ENCODE measurements at regions not wholly inside any gene's neighbourhood (a gene's known extent, or its start where the extent isn't known, plus 50 kb on each side); places are given as distances from the start of the nearest gene placed in this dataset.

DNA sequence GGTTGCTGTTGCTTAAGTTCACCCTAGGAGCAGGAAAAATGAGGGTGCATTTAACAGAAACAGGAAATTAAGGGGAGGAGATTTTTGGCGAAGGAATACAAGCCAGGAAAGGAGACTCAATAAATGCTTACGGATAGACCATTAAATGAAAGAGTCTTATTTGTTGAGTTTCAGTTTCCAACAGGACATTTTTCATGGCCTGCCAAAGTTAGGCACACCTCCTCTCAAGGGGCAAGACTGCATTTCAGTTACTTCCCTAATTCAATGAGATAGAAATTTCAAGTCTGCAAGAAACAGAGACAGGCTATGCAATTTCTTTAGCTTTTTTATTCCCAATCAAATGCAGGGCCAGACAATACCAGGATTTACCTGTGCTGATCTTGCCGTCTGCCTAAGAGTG lies 394.7 kb upstream of the KLHL29 start:
- TF ChIP-seq, protein P1, sequence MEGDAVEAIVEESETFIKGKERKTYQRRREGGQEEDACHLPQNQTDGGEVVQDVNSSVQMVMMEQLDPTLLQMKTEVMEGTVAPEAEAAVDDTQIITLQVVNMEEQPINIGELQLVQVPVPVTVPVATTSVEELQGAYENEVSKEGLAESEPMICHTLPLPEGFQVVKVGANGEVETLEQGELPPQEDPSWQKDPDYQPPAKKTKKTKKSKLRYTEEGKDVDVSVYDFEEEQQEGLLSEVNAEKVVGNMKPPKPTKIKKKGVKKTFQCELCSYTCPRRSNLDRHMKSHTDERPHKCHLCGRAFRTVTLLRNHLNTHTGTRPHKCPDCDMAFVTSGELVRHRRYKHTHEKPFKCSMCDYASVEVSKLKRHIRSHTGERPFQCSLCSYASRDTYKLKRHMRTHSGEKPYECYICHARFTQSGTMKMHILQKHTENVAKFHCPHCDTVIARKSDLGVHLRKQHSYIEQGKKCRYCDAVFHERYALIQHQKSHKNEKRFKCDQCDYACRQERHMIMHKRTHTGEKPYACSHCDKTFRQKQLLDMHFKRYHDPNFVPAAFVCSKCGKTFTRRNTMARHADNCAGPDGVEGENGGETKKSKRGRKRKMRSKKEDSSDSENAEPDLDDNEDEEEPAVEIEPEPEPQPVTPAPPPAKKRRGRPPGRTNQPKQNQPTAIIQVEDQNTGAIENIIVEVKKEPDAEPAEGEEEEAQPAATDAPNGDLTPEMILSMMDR (IDR thresholded peaks at IDR 0.05 in 4 of 5, conservative IDR thresholded peaks at IDR 0.05 in 1 of 5): no peak
- TF ChIP-seq POLR2A (IDR thresholded peaks at IDR 0.05): no peak

All from gastrocnemius medialis (tissue), 4 donors.